IMR-90 (cell line): ENCODE measurements at regions not wholly inside any gene's neighbourhood (a gene's known extent, or its start where the extent isn't known, plus 50 kb on each side); places are given as distances from the start of the nearest gene placed in this dataset.

ENCODE experiments used
- ATAC-seq: fragments of 200-7000 bp; cut with Tn5 transposase; 2 replicates; pipeline ENCODE4 v1.9.1; 2020; ENCODE audit warnings: low read depth, mild to moderate bottlenecking, moderate library complexity
- BruUV-seq: library from RNA; stranded (reverse); fragments of 400-500 nt; replicated peaks from 2 replicates; lab custom pipeline; 2021; lab: Mats Ljungman, UMichigan
- CTCF ChIA-PET: fragments of 300-600 bp; formaldehyde crosslinking; extraction: SDS; loops from one replicate; lab custom pipeline; 2021; ENCODE audit warnings: antibody characterized with exemption; lab: Yijun Ruan, JAX
- POLR2A ChIA-PET: fragments of 300-600 bp; sonication (Branson Sonifier 250); formaldehyde crosslinking; loops from one replicate; lab custom pipeline; 2022; ENCODE audit warnings: antibody characterized with exemption; ENCODE audit not compliant: unreplicated experiment; lab: Charles Lee
- DNase-seq: peaks from one replicate; pipeline ENCODE4 v3.0.0; 2013
- H2AFZ ChIP-seq: replicated peaks from 2 replicates; pipeline ENCODE3; 2013; ENCODE audit warnings: low read length, mild to moderate bottlenecking; ENCODE audit not compliant: poor library complexity
- H2AK5ac ChIP-seq: 2 replicates; pipeline ENCODE4 v1.6.1; 2013; ENCODE audit warnings: low read depth, low read length, inconsistent platforms
- H2AK9ac ChIP-seq: replicated peaks from 2 replicates; pipeline ENCODE3; 2013; ENCODE audit warnings: mild to moderate bottlenecking, low read depth, low read length, moderate library complexity; ENCODE audit not compliant: poor library complexity
- H2BK120ac ChIP-seq: 2 replicates; pipeline ENCODE4 v1.6.1; 2013; ENCODE audit warnings: low read depth, low read length, inconsistent platforms
- H2BK15ac ChIP-seq: 3 replicates; pipeline ENCODE4 v1.6.1; 2013; ENCODE audit warnings: low read depth, low read length, inconsistent platforms
- H2BK20ac ChIP-seq: 2 replicates; pipeline ENCODE4 v1.6.1; 2013; ENCODE audit warnings: low read depth, mild to moderate bottlenecking, inconsistent platforms, low read length, moderate library complexity
- H2BK5ac ChIP-seq: 2 replicates; pipeline ENCODE4 v1.6.1; 2013; ENCODE audit warnings: mild to moderate bottlenecking, low read depth, low read length, inconsistent platforms; ENCODE audit not compliant: poor library complexity, severe bottlenecking
- H3K14ac ChIP-seq: replicated peaks from 2 replicates; pipeline ENCODE4 v1.6.1; 2013; ENCODE audit warnings: low read depth, low read length, inconsistent platforms
- H3K18ac ChIP-seq: 2 replicates; pipeline ENCODE4 v1.6.1; 2013; ENCODE audit warnings: low read depth, low read length, control low read depth
- H3K23ac ChIP-seq: 2 replicates; pipeline ENCODE4 v1.6.1; 2013; ENCODE audit warnings: low read depth, low read length, inconsistent platforms
- H3K27ac ChIP-seq: 2 replicates; pipeline ENCODE4 v1.5.1; 2013; ENCODE audit warnings: mild to moderate bottlenecking, control low read depth, low read length; ENCODE audit not compliant: insufficient read depth
- H3K27me3 ChIP-seq: 2 replicates; pipeline ENCODE4 v1.6.1; 2013; ENCODE audit warnings: low read length; ENCODE audit not compliant: control insufficient read depth, insufficient read depth
- H3K36me3 ChIP-seq: 2 replicates; pipeline ENCODE4 v1.6.1; 2013; ENCODE audit warnings: low read length, mixed read lengths; ENCODE audit not compliant: control insufficient read depth, insufficient read depth
- H3K4ac ChIP-seq: 2 replicates; pipeline ENCODE4 v1.6.1; 2013; ENCODE audit warnings: low read depth, low read length, inconsistent platforms
- H3K4me1 ChIP-seq: 2 replicates; pipeline ENCODE4 v1.6.1; 2013; ENCODE audit warnings: low read length, mixed read lengths; ENCODE audit not compliant: control insufficient read depth, insufficient read depth
- H3K4me2 ChIP-seq: 2 replicates; pipeline ENCODE4 v1.6.1; 2013; ENCODE audit warnings: low read depth, mild to moderate bottlenecking, control low read depth, low read length, moderate library complexity
- H3K4me3 ChIP-seq: 2 replicates; pipeline ENCODE4 v1.5.1; 2013; ENCODE audit warnings: low read depth, mild to moderate bottlenecking, control low read depth, low read length, moderate library complexity; ENCODE audit not compliant: insufficient read depth
- H3K56ac ChIP-seq: 2 replicates; pipeline ENCODE4 v1.6.1; 2013; ENCODE audit warnings: low read length, inconsistent platforms; ENCODE audit not compliant: insufficient read depth; ENCODE audit errors: extremely low read depth
- H3K79me1 ChIP-seq, 2 experiments: 2 replicates each; pipeline ENCODE4 v1.6.1; 2013; ENCODE audit warnings: low read length in 2 of 2, inconsistent platforms in 1 of 2, low read depth in 1 of 2
- H3K9ac ChIP-seq: 2 replicates; pipeline ENCODE4 v1.6.1; 2013; ENCODE audit warnings: low read depth, low read length, control low read depth
- H3K9me1 ChIP-seq: 2 replicates; pipeline ENCODE4 v1.6.1; 2013; ENCODE audit warnings: low read length, inconsistent platforms; ENCODE audit not compliant: insufficient read depth
- H3K9me3 ChIP-seq: 2 replicates; pipeline ENCODE4 v1.6.1; 2013; ENCODE audit warnings: low read length; ENCODE audit not compliant: control insufficient read depth, insufficient read depth
- H4K20me1 ChIP-seq: 2 replicates; pipeline ENCODE4 v1.6.1; 2013; ENCODE audit warnings: low read length, inconsistent platforms; ENCODE audit not compliant: insufficient read depth
- H4K5ac ChIP-seq: 2 replicates; pipeline ENCODE4 v1.6.1; 2013; ENCODE audit warnings: mild to moderate bottlenecking, low read depth, low read length, control low read depth
- H4K8ac ChIP-seq, 2 experiments: 2 replicates each; pipeline ENCODE4 v1.6.1; 2013; ENCODE audit warnings: low read depth in 2 of 2, low read length in 2 of 2, control low read depth in 1 of 2, inconsistent platforms in 1 of 2
- H4K91ac ChIP-seq: 2 replicates; pipeline ENCODE4 v1.6.1; 2013; ENCODE audit warnings: low read depth, low read length, inconsistent platforms; ENCODE audit not compliant: insufficient read depth
- BHLHE40 ChIP-seq: fragments of 150-350 bp; IDR thresholded peaks from 2 replicates; pipeline ENCODE4 v1.6.1; 2016; ENCODE audit warnings: mild to moderate bottlenecking, low read depth, low read length
- CEBPB ChIP-seq: IDR thresholded peaks from 2 replicates; pipeline ENCODE4 v1.6.1; 2012; ENCODE audit warnings: low read depth, low read length, improper control_type of control experiment
- CHD1 ChIP-seq: IDR thresholded peaks from 2 replicates; pipeline ENCODE4 v1.6.1; 2012; ENCODE audit warnings: low read depth, low read length, improper control_type of control experiment
- CTCF ChIP-seq: conservative IDR thresholded peaks from 2 replicates; pipeline ENCODE4 v1.5.1; 2012; ENCODE audit warnings: mild to moderate bottlenecking, low read depth, low read length, improper control_type of control experiment
- ELK1 ChIP-seq: fragments of 150-350 bp; IDR thresholded peaks from 2 replicates; pipeline ENCODE4 v1.6.1; 2016; ENCODE audit warnings: low read depth, mild to moderate bottlenecking, low read length, moderate library complexity, borderline replicate concordance
- FOS ChIP-seq: fragments of 150-350 bp; IDR thresholded peaks from 2 replicates; pipeline ENCODE4 v1.6.1; 2016; ENCODE audit warnings: low read depth, low read length
- MAFK ChIP-seq: IDR thresholded peaks from 2 replicates; pipeline ENCODE4 v1.6.1; 2012; ENCODE audit warnings: low read depth, low read length, improper control_type of control experiment
- MAZ ChIP-seq: IDR thresholded peaks from 2 replicates; pipeline ENCODE4 v1.6.1; 2012; ENCODE audit warnings: low read depth, mild to moderate bottlenecking, low read length, improper control_type of control experiment, moderate library complexity, borderline replicate concordance
- MXI1 ChIP-seq: IDR thresholded peaks from 2 replicates; pipeline ENCODE4 v1.6.1; 2012; ENCODE audit warnings: low read depth, mild to moderate bottlenecking, low read length, moderate library complexity, borderline replicate concordance
- NFE2L2 ChIP-seq: fragments of 150-350 bp; IDR thresholded peaks from 2 replicates; pipeline ENCODE4 v1.6.1; 2016; ENCODE audit warnings: low read depth, mild to moderate bottlenecking, low read length
- POLR2A ChIP-seq: IDR thresholded peaks from 2 replicates; pipeline ENCODE4 v1.6.1; 2012; ENCODE audit warnings: mild to moderate bottlenecking, low read depth, low read length
- RAD21 ChIP-seq: IDR thresholded peaks from 2 replicates; pipeline ENCODE4 v1.6.1; 2012; ENCODE audit warnings: low read length, improper control_type of control experiment
- RCOR1 ChIP-seq: IDR thresholded peaks from 2 replicates; pipeline ENCODE4 v1.6.1; 2012; ENCODE audit warnings: mild to moderate bottlenecking, low read length, improper control_type of control experiment; ENCODE audit not compliant: insufficient replicate concordance
- RFX5 ChIP-seq: IDR thresholded peaks from 2 replicates; pipeline ENCODE4 v1.8.0; 2012; ENCODE audit warnings: low read depth, mild to moderate bottlenecking, low read length, moderate library complexity
- SMC3 ChIP-seq: fragments of 150-350 bp; IDR thresholded peaks from 2 replicates; pipeline ENCODE4 v1.6.1; 2016; ENCODE audit warnings: low read depth, mild to moderate bottlenecking, antibody characterized with exemption, low read length, moderate library complexity
- USF2 ChIP-seq: fragments of 150-350 bp; IDR thresholded peaks from 2 replicates; pipeline ENCODE4 v1.6.1; 2017; ENCODE audit warnings: mild to moderate bottlenecking, antibody characterized with exemption, low read length, low read depth
- WGBS, 2 experiments: methylation state at CpG; one replicate each; pipeline versions ENCODE4 v1.1.5 to v1.1.7; 2013; ENCODE audit warnings: missing lambda C conversion rate in 2 of 2; ENCODE audit not compliant: insufficient read length in 1 of 2; ENCODE audit errors: extremely low coverage in 2 of 2; 5-methylcytosine and 5-hydroxymethylcytosine counted together
- dilution Hi-C: fragments of 300-500 bp; cut with HindIII; formaldehyde crosslinking; loops from one replicate; pipeline ENCODE4 v1.14.3; 2018; ENCODE audit warnings: low sequenced_read_pairs; ENCODE audit not compliant: unreplicated experiment
- in situ Hi-C: fragments of 300-500 bp; cut with MboI; formaldehyde crosslinking; loops from 3 replicates; pipeline ENCODE4 v1.14.3; 2019; ENCODE audit warnings: low sequenced_read_pairs, inconsistent platforms, mixed read lengths
- intact Hi-C: fragments of 100-400 bp; cut with micrococcal nuclease; formaldehyde crosslinking; loops from 2 replicates; pipeline ENCODE4 v1.10.0; 2022

- Histone ChIP-seq H3K9me3 (peaks cover 2% of the 10 kb centered on the region; the same call in 1 of the 2 replicates), H3K23ac (no peak overlapping the region), H4K91ac (no peak overlapping the region), H3K27me3 (no peaks in the 10 kb centered on the region), H3K27ac (no peak overlapping the region), H3K56ac (no peak overlapping the region), H2BK5ac (no peak overlapping the region), H2BK15ac (no peak overlapping the region), H2BK20ac (no peak overlapping the region), H3K4ac (no peak overlapping the region), H2AK5ac (no peak overlapping the region), H3K4me1 (no peaks in the 10 kb centered on the region), H4K5ac (no peak overlapping the region), H3K18ac (no peak overlapping the region), H3K9ac (no peak overlapping the region), H2AK9ac (no peak overlapping the region), H3K4me3 (no peak overlapping the region), H3K36me3 (no peaks in the 10 kb centered on the region), H4K20me1 (no peaks in the 10 kb centered on the region), H2AFZ (no peak overlapping the region), H3K4me2 (no peak overlapping the region), H4K8ac (no peak overlapping the region), H2BK120ac (no peak overlapping the region), H3K14ac (no peak overlapping the region), H3K79me1 (no peaks in the 10 kb centered on the region), H3K9me1 (no peaks in the 10 kb centered on the region)
- dilution Hi-C loops (no loop called here), intact Hi-C loops (no loop called here), in situ Hi-C loops (no loop called here)
- POLR2A ChIA-PET: no interaction called here
- no peak for TF ChIP-seq RFX5
- TF ChIP-seq SMC3: no peak
- no peak for TF ChIP-seq POLR2A
- TF ChIP-seq RAD21: no peak
- no peak for TF ChIP-seq MXI1
- TF ChIP-seq RCOR1: no peak
- no peak for TF ChIP-seq BHLHE40
- TF ChIP-seq MAFK: no peak
- no peak for TF ChIP-seq USF2
- no peak for TF ChIP-seq ELK1
- no peak for TF ChIP-seq NFE2L2
- no peak for TF ChIP-seq MAZ
- TF ChIP-seq CTCF: no peak
- TF ChIP-seq CHD1: no peak
- TF ChIP-seq CEBPB: no peak
- no peak for TF ChIP-seq FOS
- no CpG with 5 or more reads among the region's 1 CpG for WGBS, 2 experiments
- DNase-seq (no peak), ATAC-seq (no peak)
- no TSS peak for BruUV-seq
- CTCF ChIA-PET: no interaction called here
Observed at GRCh38 chr4:165780735-165781134, 92.3 kb upstream of the TLL1 start.
